Upper lobe of left lung (tissue), 6 donors: ENCODE measurements at regions not wholly inside any gene's neighbourhood (a gene's known extent, or its start where the extent isn't known, plus 50 kb on each side); places are given as distances from the start of the nearest gene placed in this dataset.

Experiments
- ATAC-seq, 2 donors: fragments of 200-7000 bp; cut with Tn5 transposase; one replicate each; pipeline ENCODE4 v1.9.1; 2022; ENCODE audit warnings: mild to moderate bottlenecking in 2 of 2, moderate library complexity in 2 of 2; ENCODE audit not compliant: low FRiP score in 2 of 2
- DNase-seq, 2 donors: peaks; one replicate each; pipeline ENCODE4 v3.0.0-alpha.2; 2019 to 2020
- H3K27ac ChIP-seq, 4 donors: fragments of 200-600 bp; sonication (generic); one replicate each; pipeline ENCODE4 v1.5.1; 2016 to 2019
- H3K27me3 ChIP-seq, 4 donors: fragments of 200-600 bp; sonication (generic); one replicate each; pipeline ENCODE4 v1.5.1; 2017 to 2019
- H3K36me3 ChIP-seq, 4 donors: fragments of 200-600 bp; sonication (generic); one replicate each; pipeline ENCODE4 v1.5.1; 2016 to 2019
- H3K4me1 ChIP-seq, 4 donors: fragments of 200-600 bp; sonication (generic); one replicate each; pipeline ENCODE4 v1.5.1; 2018 to 2019
- H3K4me3 ChIP-seq, 4 donors: fragments of 200-600 bp; sonication (generic); one replicate each; pipeline ENCODE4 v1.5.1; 2017 to 2019; ENCODE audit warnings: mild to moderate bottlenecking in 2 of 4, moderate library complexity in 1 of 4
- H3K9me3 ChIP-seq, 4 donors: fragments of 200-600 bp; sonication (generic); one replicate each; pipeline ENCODE4 v1.5.1; 2018 to 2019
- EP300 ChIP-seq, 4 donors: sonication (generic); formaldehyde crosslinking; IDR thresholded peaks; one replicate each; pipeline ENCODE4 v1.5.1; 2017; ENCODE audit warnings: antibody characterized with exemption in 4 of 4, control low read depth in 2 of 4
- POLR2A ChIP-seq, 4 donors: fragments of 450-650 bp; IDR thresholded peaks; one replicate each; pipeline ENCODE4 v1.5.1; 2016 to 2017; ENCODE audit warnings: antibody characterized with exemption in 4 of 4, mild to moderate bottlenecking in 2 of 4
- POLR2AphosphoS5 ChIP-seq, 2 donors: sonication (generic); formaldehyde crosslinking; IDR thresholded peaks; one replicate each; pipeline ENCODE4 v1.5.1; 2017; ENCODE audit warnings: antibody characterized with exemption in 2 of 2
- WGBS, 2 donors: methylation state at CpG; one replicate each; pipeline ENCODE4 v1.1.5; 2017 to 2018; 5-methylcytosine and 5-hydroxymethylcytosine counted together
- TF ChIP-seq, protein P1 (sequence below), 6 experiments: fragments of 450-650 bp in 4 of 6; fragments of 200-600 bp in 2 of 6; sonication (generic) in 2 of 6; IDR thresholded peaks; one replicate each; pipeline ENCODE4 v1.5.1; 2016 to 2019; ENCODE audit warnings: antibody characterized with exemption in 6 of 6
- donor health status: DM: no; HTN: no; CAD: no; lungs with moderate emphysema.
- donor health status: DM: no; HTN: yes; CAD: no; lungs with severe emphysema.

- ATAC-seq (peak in 1 of 2 donors; percentile 21), DNase-seq (no peak)
- Histone ChIP-seq H3K4me3 (no peak overlapping the region), H3K4me1 (no peaks in the 10 kb centered on the region), H3K36me3 (no peaks in the 10 kb centered on the region), H3K27me3 (peaks cover 0 to 5% (median under 1%) of the 10 kb centered on the region in 4 donors), H3K9me3 (no peaks in the 10 kb centered on the region), H3K27ac (no peak overlapping the region)
- WGBS, 2 donors: 56 to 67% methylated on average over 8 to 19 of the region's 21 CpGs
- TF ChIP-seq, protein P1, sequence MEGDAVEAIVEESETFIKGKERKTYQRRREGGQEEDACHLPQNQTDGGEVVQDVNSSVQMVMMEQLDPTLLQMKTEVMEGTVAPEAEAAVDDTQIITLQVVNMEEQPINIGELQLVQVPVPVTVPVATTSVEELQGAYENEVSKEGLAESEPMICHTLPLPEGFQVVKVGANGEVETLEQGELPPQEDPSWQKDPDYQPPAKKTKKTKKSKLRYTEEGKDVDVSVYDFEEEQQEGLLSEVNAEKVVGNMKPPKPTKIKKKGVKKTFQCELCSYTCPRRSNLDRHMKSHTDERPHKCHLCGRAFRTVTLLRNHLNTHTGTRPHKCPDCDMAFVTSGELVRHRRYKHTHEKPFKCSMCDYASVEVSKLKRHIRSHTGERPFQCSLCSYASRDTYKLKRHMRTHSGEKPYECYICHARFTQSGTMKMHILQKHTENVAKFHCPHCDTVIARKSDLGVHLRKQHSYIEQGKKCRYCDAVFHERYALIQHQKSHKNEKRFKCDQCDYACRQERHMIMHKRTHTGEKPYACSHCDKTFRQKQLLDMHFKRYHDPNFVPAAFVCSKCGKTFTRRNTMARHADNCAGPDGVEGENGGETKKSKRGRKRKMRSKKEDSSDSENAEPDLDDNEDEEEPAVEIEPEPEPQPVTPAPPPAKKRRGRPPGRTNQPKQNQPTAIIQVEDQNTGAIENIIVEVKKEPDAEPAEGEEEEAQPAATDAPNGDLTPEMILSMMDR (IDR thresholded peaks at IDR 0.05): no peak
- no peak for TF ChIP-seq EP300 (IDR thresholded peaks at IDR 0.05)
- TF ChIP-seq POLR2AphosphoS5 (IDR thresholded peaks at IDR 0.05): no peak
- TF ChIP-seq POLR2A (IDR thresholded peaks at IDR 0.05): no peak
Measured at GRCh38 chr17:79176792-79177601, 102.4 kb downstream of the ENGASE start.

DNA sequence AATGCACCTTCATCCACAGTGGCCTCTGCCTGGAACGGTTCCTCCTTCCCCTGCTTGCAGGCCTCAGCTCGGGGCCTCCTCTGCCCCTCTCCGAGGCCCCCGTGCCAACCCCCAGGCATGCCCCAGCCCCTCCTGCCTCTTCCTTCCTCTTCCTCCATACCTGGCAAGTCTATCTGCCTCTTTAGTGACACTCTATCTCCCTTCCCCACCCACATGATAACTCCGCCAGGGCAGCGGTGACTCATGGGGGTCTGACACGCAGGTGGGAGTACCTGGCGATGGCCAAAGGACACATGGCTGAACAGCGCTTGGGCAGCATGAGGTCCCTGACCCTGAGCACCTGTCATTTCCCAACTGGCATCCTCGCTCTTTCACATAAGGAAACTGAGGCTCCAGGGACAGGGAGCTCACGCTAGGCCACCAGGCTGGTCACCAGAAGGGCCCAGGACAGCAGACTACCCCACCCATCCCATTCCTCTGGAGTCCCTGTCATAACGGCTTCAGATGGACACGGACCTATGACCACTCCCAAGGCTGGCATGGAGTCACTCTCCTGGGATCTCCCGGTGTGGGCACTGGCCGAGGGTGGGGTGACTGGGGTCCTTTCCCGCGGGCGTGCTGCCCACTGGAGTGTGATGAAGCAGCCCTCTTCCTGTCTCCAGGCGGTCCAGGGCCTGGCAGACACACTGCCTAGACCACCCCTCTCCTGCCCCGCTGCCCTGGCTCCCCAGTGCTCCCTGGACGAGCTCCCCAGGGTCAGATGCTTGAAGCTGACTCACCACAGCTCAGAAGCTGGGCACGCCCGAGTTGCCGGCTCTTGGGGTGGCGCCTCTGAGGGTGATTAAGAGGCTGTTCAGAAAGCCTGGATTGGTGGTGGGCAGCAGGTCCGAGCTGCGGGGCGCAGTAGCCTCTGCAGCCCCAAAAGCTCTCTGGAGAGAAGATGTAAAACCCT, 100.6 kb downstream of the ENGASE start:
- H3K27me3 ChIP-seq: no peaks in the 10 kb centered on the region
- ATAC-seq: no peak
- H3K36me3 ChIP-seq: no peaks in the 10 kb centered on the region
- 75 to 76% methylated on average over 17 to 27 of the region's 28 CpGs for WGBS, 2 donors
- H3K9me3 ChIP-seq: no peaks in the 10 kb centered on the region
- no peak overlapping the region for H3K4me3 ChIP-seq
- peak in 1 of 2 donors; percentile 58 for DNase-seq
- H3K4me1 ChIP-seq: no peaks in the 10 kb centered on the region
- no peak overlapping the region for H3K27ac ChIP-seq
- TF ChIP-seq, protein P1 (IDR thresholded peaks at IDR 0.05): no peak
- TF ChIP-seq POLR2A (IDR thresholded peaks at IDR 0.05) (no peak), POLR2AphosphoS5 (IDR thresholded peaks at IDR 0.05) (no peak), EP300 (IDR thresholded peaks at IDR 0.05) (no peak)

DNA sequence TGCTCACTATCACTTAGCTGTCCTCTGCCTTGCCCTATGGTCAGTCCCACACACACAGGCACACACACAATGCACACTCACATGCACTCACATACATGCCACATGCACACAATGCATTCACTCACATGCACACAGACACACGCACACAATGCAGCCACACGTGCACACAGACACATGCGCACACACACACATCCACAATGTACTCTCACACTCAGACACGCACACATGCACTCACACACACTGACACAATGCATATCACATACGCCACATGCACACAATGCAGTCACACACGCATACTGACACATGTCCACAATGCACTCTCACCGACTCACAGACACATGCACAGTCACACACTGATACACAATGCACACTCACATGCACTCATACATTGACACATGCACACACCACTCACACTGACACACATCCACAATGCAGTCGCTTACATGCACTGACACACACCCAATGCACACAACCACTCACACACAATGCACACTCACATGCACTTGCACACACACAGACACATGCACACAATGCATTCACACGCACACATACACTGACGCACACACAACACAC, 99.7 kb downstream of the ENGASE start:
- ATAC-seq: no peak
- Histone ChIP-seq H3K36me3 (no peaks in the 10 kb centered on the region), H3K4me3 (no peak overlapping the region), H3K4me1 (no peaks in the 10 kb centered on the region), H3K27ac (no peak overlapping the region), H3K27me3 (no peaks in the 10 kb centered on the region), H3K9me3 (no peaks in the 10 kb centered on the region)
- 92 to 97% methylated on average over 9 of the region's 10 CpGs for WGBS, 2 donors
- DNase-seq: no peak
- no peak for TF ChIP-seq POLR2AphosphoS5 (IDR thresholded peaks at IDR 0.05)
- TF ChIP-seq EP300 (IDR thresholded peaks at IDR 0.05): no peak
- TF ChIP-seq, protein P1 (IDR thresholded peaks at IDR 0.05): no peak
- no peak for TF ChIP-seq POLR2A (IDR thresholded peaks at IDR 0.05)

DNA sequence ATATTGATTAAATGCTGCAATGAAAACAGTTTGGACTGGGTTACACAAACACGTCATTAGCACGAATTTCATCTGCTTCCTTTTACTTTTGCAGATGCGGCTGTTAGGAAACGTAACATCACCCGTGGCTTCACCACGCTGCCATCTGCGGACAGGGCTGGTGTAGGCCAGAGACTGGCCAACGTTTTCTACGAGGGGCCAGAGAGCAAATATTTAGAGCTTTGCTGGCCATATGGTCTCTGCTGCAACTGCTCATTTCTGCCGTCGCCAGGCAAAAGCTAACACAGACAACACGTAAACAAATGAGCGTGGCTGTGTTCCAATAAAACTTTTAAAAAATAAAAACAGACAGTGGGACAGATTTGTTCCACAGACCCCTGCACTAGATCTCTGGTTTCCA, 96.6 kb downstream of the ENGASE start:
- H3K27me3 ChIP-seq: no peaks in the 10 kb centered on the region
- ATAC-seq (no peak), DNase-seq (no peak)

More for the DNA sequence above, 96.6 kb downstream of the ENGASE start:
- H3K36me3 ChIP-seq: no peaks in the 10 kb centered on the region
- no peaks in the 10 kb centered on the region for H3K4me1 ChIP-seq
- no peak overlapping the region for H3K4me3 ChIP-seq
- H3K9me3 ChIP-seq: no peaks in the 10 kb centered on the region
- H3K27ac ChIP-seq: no peak overlapping the region
- TF ChIP-seq POLR2AphosphoS5 (IDR thresholded peaks at IDR 0.05): no peak
- no peak for TF ChIP-seq POLR2A (IDR thresholded peaks at IDR 0.05)
- TF ChIP-seq EP300 (IDR thresholded peaks at IDR 0.05): no peak
- TF ChIP-seq, protein P1 (IDR thresholded peaks at IDR 0.05): no peak
- 45 to 47% methylated on average over 13 of the region's 13 CpGs for WGBS, 2 donors
